ENCODE measurements at regions not wholly inside any gene's neighbourhood (a gene's known extent, or its start where the extent isn't known, plus 50 kb on each side); places are given as distances from the start of the nearest gene placed in this dataset.

DNA sequence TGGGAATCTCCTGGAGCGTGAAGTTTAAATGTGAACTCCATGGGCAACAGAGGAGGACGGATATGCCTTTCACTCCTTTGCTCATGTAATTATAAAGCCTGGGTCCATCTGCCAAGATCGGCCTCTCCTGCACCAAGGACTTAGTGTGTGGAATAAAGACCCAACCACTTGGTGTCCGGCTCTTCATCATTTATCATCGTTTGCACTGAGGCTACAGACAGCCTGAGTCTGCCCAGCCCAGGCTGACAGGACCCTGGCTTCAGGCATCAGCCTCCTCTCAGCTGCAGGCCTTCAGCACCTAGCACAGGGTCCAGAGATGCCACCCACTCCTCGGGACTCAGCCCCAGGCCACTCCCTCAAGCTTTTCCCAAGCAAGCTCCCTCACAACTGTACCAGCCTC is 206.8 kb upstream of the IPO5 start:
- TF ChIP-seq CTCF (IDR thresholded peaks at IDR 0.05) = no peak
- no peak for ATAC-seq
- DNase-seq = no peak
- intact Hi-C loops (cut with DNase I) = no loop called here
- no peaks in the 10 kb centered on the region for H3K27me3 ChIP-seq
- H3K36me3 ChIP-seq = no peaks in the 10 kb centered on the region
- WGBS, 2 donors = 69 to 85% methylated on average over 6 of the region's 6 CpGs
- no peaks in the 10 kb centered on the region for H3K9me3 ChIP-seq
- no peaks in the 10 kb centered on the region for H3K4me1 ChIP-seq
- H3K4me3 ChIP-seq = no peak overlapping the region
- no peak overlapping the region for H3K27ac ChIP-seq
- no peak for FAIRE-seq

DNA sequence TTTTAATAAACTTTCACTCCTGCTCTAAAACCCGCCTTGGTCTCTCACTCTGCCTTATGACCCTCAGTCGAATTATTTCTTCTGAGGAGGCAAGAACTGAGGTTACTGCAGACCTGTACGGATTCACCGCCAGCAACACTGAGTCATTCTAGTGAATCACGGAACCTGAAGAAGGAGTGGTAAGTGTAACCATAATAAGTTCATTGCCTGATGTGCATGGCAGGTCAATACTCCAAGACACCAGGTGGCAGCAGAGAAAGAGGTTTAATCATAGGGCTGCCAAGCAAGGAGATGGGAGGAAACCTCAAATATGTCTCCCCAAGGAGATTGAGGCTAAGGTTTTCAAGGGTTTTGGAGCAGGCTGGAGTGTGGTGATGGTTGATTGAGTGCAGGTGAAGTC is 204.3 kb upstream of the IPO5 start:
- FAIRE-seq = no peak

DNA sequence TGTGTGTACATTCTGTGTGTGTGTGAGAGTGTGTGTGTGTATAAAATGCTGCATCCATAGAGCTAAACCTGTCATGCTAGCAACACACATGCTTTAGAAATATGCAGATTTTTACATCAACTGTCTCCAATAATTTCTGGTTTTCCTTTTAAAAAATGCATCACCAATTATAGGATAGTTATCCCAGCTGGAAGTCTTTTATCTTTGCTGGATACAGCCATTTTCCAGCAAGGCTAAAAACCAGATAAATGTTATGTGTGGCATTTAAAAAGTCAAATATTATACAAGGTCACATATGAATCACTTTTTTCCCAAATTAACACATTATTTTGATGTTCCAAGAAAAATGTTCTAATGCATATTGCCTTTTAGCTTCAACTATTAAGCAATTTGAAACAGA is 202.0 kb upstream of the IPO5 start:
- TF ChIP-seq CTCF (IDR thresholded peaks at IDR 0.05) = no peak
- H3K36me3 ChIP-seq = no peaks in the 10 kb centered on the region
- H3K9me3 ChIP-seq = no peaks in the 10 kb centered on the region
- intact Hi-C loops (cut with DNase I) = no loop called here
- H3K27ac ChIP-seq = no peak overlapping the region
- H3K4me1 ChIP-seq = no peaks in the 10 kb centered on the region
- DNase-seq (no peak), ATAC-seq (no peak), FAIRE-seq (no peak)
- H3K4me3 ChIP-seq = no peak overlapping the region
- H3K27me3 ChIP-seq = no peaks in the 10 kb centered on the region

More for the DNA sequence above, 204.3 kb upstream of the IPO5 start:
- Histone ChIP-seq H3K4me1 (no peaks in the 10 kb centered on the region), H3K27ac (no peak overlapping the region), H3K9me3 (no peaks in the 10 kb centered on the region), H3K36me3 (no peaks in the 10 kb centered on the region), H3K4me3 (no peak overlapping the region), H3K27me3 (no peaks in the 10 kb centered on the region)
- TF ChIP-seq CTCF (IDR thresholded peaks at IDR 0.05) = no peak
- DNase-seq = no peak
- intact Hi-C loops (cut with DNase I) = no loop called here
- ATAC-seq = no peak
- 76 to 83% methylated on average over 5 of the region's 5 CpGs for WGBS, 2 donors

DNA sequence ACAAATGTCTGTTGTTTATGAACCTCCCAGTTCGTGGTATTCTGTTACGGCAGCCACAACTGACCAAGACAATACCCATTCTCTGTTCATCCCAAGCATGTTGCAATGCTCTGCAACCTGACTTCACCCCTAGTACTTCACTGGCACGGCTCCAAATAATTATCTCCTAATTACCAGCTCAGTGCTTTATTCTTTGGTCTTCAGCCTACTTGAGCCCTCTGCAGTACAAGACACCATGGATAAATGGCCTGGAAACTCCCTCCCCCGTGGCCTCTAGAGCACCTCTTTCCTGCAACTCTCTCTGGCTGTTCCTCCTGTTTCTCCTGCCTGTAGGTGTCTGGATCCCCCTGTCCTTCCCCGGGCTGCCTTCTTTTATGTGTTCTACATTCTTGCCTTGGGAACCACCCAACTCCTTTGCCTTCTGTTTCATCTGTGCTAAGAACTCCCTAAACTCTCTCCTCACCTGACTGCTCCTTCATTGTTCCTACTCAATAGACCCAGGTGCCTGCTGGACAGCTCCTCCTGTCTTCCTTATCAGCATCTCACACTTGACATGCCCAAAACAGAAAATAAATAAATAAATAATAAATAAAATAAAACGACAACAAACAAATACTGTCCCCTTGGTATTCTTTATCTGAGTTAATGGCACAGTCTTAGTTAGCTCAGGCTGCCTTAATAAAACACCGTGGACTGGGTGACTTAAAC is 200.4 kb upstream of the IPO5 start:
- FAIRE-seq (no peak), DNase-seq (no peak), ATAC-seq (no peak)
- WGBS, 2 donors = 50 to 56% methylated on average over 7 of the region's 7 CpGs
- Histone ChIP-seq H3K27me3 (no peaks in the 10 kb centered on the region), H3K4me3 (no peak overlapping the region), H3K36me3 (no peaks in the 10 kb centered on the region), H3K9me3 (no peaks in the 10 kb centered on the region), H3K4me1 (no peaks in the 10 kb centered on the region), H3K27ac (no peak overlapping the region)
- intact Hi-C loops (cut with DNase I) = no loop called here
- no peak for TF ChIP-seq CTCF (IDR thresholded peaks at IDR 0.05)

DNA sequence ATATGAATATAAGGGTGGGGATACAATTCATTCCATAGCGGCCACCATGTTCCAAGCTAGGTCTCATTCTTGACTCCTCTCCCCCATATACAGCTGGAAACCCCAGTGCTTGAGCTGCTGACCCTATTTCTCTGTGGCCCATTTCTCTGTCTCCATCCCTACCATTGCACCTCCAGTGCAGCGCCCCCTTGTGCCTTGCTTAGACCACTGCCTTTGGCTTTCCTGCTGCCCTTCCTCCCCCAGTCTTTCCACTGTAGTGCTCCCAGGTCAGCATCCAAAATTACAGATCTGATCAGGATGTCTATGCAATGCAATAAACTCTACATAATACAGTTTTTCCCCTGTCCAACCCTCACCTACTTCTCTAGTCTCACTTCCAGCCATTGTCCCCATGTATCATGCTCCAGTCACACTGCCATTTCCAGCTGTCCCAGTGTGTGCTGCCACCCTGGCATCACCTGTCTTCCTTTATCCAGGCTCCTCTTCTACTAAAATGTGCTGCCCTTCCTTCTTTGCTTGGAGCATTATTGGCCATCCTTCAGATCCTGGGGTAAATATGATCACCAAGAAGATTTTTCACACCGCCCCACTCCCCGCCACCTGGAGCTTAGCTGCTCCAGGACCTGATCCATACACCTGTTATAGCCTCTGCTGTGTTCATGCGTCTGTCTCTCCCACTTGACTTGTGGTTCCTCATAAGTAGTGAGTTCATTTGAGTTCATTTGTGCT is 199.4 kb upstream of the IPO5 start:
- FAIRE-seq = no peak
- Histone ChIP-seq H3K27me3 (no peaks in the 10 kb centered on the region), H3K9me3 (no peaks in the 10 kb centered on the region), H3K4me3 (no peak overlapping the region), H3K4me1 (no peaks in the 10 kb centered on the region), H3K36me3 (no peaks in the 10 kb centered on the region), H3K27ac (no peak overlapping the region)
- DNase-seq = no peak
- intact Hi-C loops (cut with DNase I) = no loop called here
- WGBS, 2 donors = 69 to 82% methylated on average over 5 of the region's 5 CpGs
- no peak for TF ChIP-seq CTCF (IDR thresholded peaks at IDR 0.05)
- no peak for ATAC-seq

Measured in pancreas (tissue), 10 donors.